Adrenal gland (tissue), 9 donors: ENCODE measurements at regions not wholly inside any gene's neighbourhood (a gene's known extent, or its start where the extent isn't known, plus 50 kb on each side); places are given as distances from the start of the nearest gene placed in this dataset.

Experiments
- DNase-seq, 7 donors: peaks; one replicate each; pipeline ENCODE4 v3.0.0-alpha.2; 2019 to 2020
- H3K27ac ChIP-seq, 5 donors: fragments of 200-600 bp; sonication (generic) in 4 of 5; 1 replicate in 3 of 5; 2 replicates in 2 of 5; pipeline versions ENCODE4 v1.5.1 to v1.8.0; 2016 to 2020; ENCODE audit warnings: mild to moderate bottlenecking in 1 of 5
- H3K27me3 ChIP-seq: fragments of 200-600 bp; 2 replicates; pipeline ENCODE4 v1.8.0; 2021
- H3K36me3 ChIP-seq, 2 donors: fragments of 200-600 bp; replicated peaks in 1 of 2; 1 replicate in 1 of 2; 2 replicates in 1 of 2; pipeline versions ENCODE4 v1.5.1 to v1.8.0; 2018 to 2022
- H3K4me1 ChIP-seq, 2 donors: fragments of 200-600 bp; replicated peaks in 1 of 2; 1 replicate in 1 of 2; 2 replicates in 1 of 2; pipeline versions ENCODE4 v1.5.1 to v1.8.0; 2018 to 2021
- H3K4me3 ChIP-seq, 4 donors: fragments of 200-600 bp; sonication (generic) in 3 of 4; one replicate each; pipeline ENCODE4 v1.5.1; 2016 to 2018
- H3K9me3 ChIP-seq, 3 donors: fragments of 200-600 bp; sonication (generic) in 1 of 3; replicated peaks in 1 of 3; 1 replicate in 2 of 3; 2 replicates in 1 of 3; pipeline versions ENCODE4 v1.5.1 to v1.8.0; 2016 to 2021
- POLR2A ChIP-seq, 2 donors: fragments of 450-650 bp; IDR thresholded peaks; one replicate each; pipeline ENCODE4 v1.6.1; 2017; ENCODE audit warnings: antibody characterized with exemption in 2 of 2, mild to moderate bottlenecking in 2 of 2, moderate library complexity in 1 of 2
- WGBS, 4 donors: extraction: QIAGEN DNeasy Blood & Tissue Kit in 2 of 4; methylation state at CpG; one replicate each; pipeline versions ENCODE4 v1.1.5 to v1.1.7; 2013 to 2017; 5-methylcytosine and 5-hydroxymethylcytosine counted together
- intact Hi-C, 2 donors: fragments of 100-400 bp; cut with DNase I; formaldehyde crosslinking; loops; one replicate each; pipeline versions ENCODE4 v1.14.1 to v1.15.0; 2022 to 2023
- TF ChIP-seq, protein P1 (sequence below), 6 experiments: fragments of 450-650 bp in 4 of 6; fragments of 200-600 bp in 2 of 6; sonication (generic) in 1 of 6; IDR thresholded peaks; 1 replicate in 5 of 6; 2 replicates in 1 of 6; pipeline versions ENCODE4 v1.5.1 to v1.8.0; 2016 to 2021; ENCODE audit warnings: antibody characterized with exemption in 6 of 6, mild to moderate bottlenecking in 2 of 6, moderate library complexity in 1 of 6
- donor health status: healthy with polysubstance abuse.
- donor health status: Bipolar disorder and iron deficiency.
- donor health status: DM: yes; HTN: yes; CAD: no.
- donor health status: DM: no; HTN: no; CAD: no.
- donor health status: DM: no; HTN: no; CAD: no.

DNA sequence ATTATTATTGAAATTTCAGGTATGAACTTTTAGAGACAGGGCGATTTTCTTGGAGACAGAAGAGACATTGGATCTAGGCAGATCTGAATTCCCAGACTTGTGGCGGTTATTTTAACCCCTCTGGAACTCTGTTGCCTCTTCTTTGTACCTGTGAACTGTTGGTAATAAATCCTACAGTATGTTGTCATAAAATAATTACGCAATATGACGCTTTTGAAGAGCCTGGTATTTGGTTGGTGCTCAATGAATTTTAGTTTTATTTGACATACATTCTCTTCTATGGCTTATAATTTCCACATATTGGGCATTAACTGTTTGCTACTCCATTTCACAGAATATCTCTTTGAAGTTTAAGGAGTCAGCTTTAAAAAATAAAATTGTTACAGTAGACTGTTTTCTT is 1496.1 kb upstream of the IGFBP7 start:
- H3K4me1 ChIP-seq, result no peaks in the 10 kb centered on the region
- DNase-seq, result no peak
- H3K9me3 ChIP-seq, result no peaks in the 10 kb centered on the region
- H3K4me3 ChIP-seq, result no peak overlapping the region
- H3K27ac ChIP-seq, result no peak overlapping the region
- TF ChIP-seq POLR2A (IDR thresholded peaks at IDR 0.05), result no peak
- TF ChIP-seq, protein P1, sequence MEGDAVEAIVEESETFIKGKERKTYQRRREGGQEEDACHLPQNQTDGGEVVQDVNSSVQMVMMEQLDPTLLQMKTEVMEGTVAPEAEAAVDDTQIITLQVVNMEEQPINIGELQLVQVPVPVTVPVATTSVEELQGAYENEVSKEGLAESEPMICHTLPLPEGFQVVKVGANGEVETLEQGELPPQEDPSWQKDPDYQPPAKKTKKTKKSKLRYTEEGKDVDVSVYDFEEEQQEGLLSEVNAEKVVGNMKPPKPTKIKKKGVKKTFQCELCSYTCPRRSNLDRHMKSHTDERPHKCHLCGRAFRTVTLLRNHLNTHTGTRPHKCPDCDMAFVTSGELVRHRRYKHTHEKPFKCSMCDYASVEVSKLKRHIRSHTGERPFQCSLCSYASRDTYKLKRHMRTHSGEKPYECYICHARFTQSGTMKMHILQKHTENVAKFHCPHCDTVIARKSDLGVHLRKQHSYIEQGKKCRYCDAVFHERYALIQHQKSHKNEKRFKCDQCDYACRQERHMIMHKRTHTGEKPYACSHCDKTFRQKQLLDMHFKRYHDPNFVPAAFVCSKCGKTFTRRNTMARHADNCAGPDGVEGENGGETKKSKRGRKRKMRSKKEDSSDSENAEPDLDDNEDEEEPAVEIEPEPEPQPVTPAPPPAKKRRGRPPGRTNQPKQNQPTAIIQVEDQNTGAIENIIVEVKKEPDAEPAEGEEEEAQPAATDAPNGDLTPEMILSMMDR (IDR thresholded peaks at IDR 0.05), result no peak
- WGBS, 4 donors, result 65 to 74% (median 73%) methylated on average over 4 of the region's 4 CpGs
- intact Hi-C loops, result no loop called here
- H3K27me3 ChIP-seq, result no peaks in the 10 kb centered on the region
- no peaks in the 10 kb centered on the region for H3K36me3 ChIP-seq

DNA sequence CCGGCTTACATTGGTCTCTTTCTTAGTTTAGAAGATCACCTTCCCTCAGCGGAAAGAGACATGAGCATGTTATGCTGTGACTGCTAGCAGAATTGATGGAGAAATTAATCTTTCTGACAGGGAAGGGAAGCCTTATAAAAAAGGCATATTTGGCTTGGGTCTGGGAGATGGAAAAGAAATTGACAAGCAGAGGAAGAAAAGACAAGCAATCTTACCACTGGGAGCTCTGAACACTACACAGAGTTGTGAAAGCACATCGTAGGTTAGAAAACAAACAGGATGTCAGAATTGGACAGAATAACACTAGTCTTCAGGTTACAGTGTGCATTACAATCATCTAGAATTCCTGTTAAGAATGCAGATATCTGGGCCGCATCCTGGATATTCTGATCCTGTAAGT is 1493.8 kb upstream of the IGFBP7 start:
- no peaks in the 10 kb centered on the region for H3K4me1 ChIP-seq
- H3K27ac ChIP-seq, result no peak overlapping the region
- TF ChIP-seq POLR2A (IDR thresholded peaks at IDR 0.05), result no peak
- TF ChIP-seq, protein P1 (IDR thresholded peaks at IDR 0.05), result no peak
- no peak for DNase-seq
- intact Hi-C loops, result no loop called here
- no peaks in the 10 kb centered on the region for H3K27me3 ChIP-seq
- 75 to 85% (median 84%) methylated on average over 4 of the region's 4 CpGs for WGBS, 4 donors
- no peaks in the 10 kb centered on the region for H3K9me3 ChIP-seq
- no peaks in the 10 kb centered on the region for H3K36me3 ChIP-seq
- no peak overlapping the region for H3K4me3 ChIP-seq

DNA sequence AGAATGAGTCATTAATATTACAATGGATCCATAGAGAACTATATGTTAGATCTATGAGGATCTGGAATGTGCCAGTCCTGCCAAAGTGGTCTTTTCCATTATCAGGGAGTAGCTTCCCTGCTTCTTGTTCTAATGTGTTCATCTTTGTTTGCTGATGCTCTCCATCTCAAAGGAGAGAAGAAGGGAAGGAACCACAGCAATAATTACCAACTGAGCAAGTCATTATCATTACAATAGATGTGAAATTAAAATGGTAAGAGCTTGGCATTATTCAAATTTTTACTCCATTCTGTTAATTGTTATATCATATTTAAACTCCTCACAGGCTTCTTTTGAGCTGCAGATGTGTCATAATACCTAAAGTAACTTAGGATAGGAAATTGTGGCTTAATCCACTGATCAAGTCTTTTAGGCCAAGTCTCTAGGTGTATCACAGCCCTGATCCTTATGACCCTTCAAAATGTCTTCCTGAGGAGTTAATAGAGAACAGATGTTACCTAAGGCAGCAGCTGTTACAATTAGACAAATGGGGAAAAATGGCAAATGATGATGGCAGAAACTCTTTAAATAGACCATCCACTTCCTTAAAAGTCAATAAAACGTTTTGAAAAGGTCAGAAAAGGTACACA is 1492.7 kb upstream of the IGFBP7 start:
- Histone ChIP-seq H3K27me3 (no peaks in the 10 kb centered on the region), H3K27ac (no peak overlapping the region), H3K4me1 (no peaks in the 10 kb centered on the region), H3K4me3 (no peak overlapping the region), H3K36me3 (no peaks in the 10 kb centered on the region), H3K9me3 (no peaks in the 10 kb centered on the region)
- intact Hi-C loops, result no loop called here
- WGBS, 4 donors, result 0 to 7% (median 2%) methylated on average over 1 of the region's 1 CpG
- no peak for DNase-seq
- no peak for TF ChIP-seq POLR2A (IDR thresholded peaks at IDR 0.05)
- TF ChIP-seq, protein P1 (IDR thresholded peaks at IDR 0.05), result no peak

DNA sequence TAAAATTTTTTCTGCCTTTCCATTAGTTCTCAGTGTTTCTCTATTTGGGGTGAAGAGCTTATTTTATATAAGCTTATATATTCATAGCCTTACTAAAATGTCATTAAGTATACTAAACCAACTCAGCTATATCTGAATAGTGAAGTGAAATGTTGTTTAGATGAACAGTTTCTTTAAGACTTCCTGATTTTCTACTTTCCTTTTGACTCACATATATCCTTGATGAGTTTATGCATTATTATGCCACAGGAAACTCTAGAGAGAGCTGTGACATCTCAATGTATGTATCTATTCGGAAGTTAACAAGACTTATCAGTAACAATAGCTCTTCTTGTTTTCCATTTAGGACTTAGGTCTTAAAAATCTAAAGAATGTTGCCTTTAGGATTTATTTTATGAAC is 1491.8 kb upstream of the IGFBP7 start:
- no peaks in the 10 kb centered on the region for H3K36me3 ChIP-seq
- no peaks in the 10 kb centered on the region for H3K9me3 ChIP-seq
- intact Hi-C loops, result no loop called here
- no peak for TF ChIP-seq POLR2A (IDR thresholded peaks at IDR 0.05)
- TF ChIP-seq, protein P1 (IDR thresholded peaks at IDR 0.05), result no peak
- H3K27ac ChIP-seq, result no peak overlapping the region
- H3K27me3 ChIP-seq, result no peaks in the 10 kb centered on the region
- no peak overlapping the region for H3K4me3 ChIP-seq
- 42 to 62% (median 56%) methylated on average over 1 of the region's 1 CpG for WGBS, 4 donors
- H3K4me1 ChIP-seq, result no peaks in the 10 kb centered on the region
- no peak for DNase-seq
